ENCODE measurements at regions not wholly inside any gene's neighbourhood (a gene's known extent, or its start where the extent isn't known, plus 50 kb on each side); places are given as distances from the start of the nearest gene placed in this dataset.
"Not testable (repeated sequence)": the region's sequence is repeated elsewhere in the genome, so short reads cannot be mapped to it uniquely, and the experiment has no call there.

GRCh38 chr10:3559011-3559410, 226.0 kb downstream of the KLF6 start:
- intact Hi-C loops (cut with micrococcal nuclease; ENCODE audit: unreplicated experiment), result loop anchor here (5.0 kb wide), 1 partner anchor 322 kb away; no protein-coding TSS in a partner anchor
- Histone ChIP-seq H3K36me3 (ENCODE audit: insufficient read depth, low read length, poor library complexity, severe bottlenecking) (no peaks in the 10 kb centered on the region), H3K9me3 (ENCODE audit: low read depth, low read length, poor library complexity, severe bottlenecking) (no peaks in the 10 kb centered on the region), H3K27me3 (replicated peaks; ENCODE audit: insufficient read depth, low read depth, low read length, poor library complexity) (no peaks in the 10 kb centered on the region), H3K4me1 (ENCODE audit: insufficient read depth, low read length, poor library complexity, severe bottlenecking) (no peaks in the 10 kb centered on the region), H3K4me3 (ENCODE audit: low read depth, low read length, poor library complexity, severe bottlenecking) (no peak overlapping the region), H3K27ac (ENCODE audit: low read depth, low read length, poor library complexity, severe bottlenecking) (no peak overlapping the region)
- TF ChIP-seq EZH2 (IDR thresholded peaks at IDR 0.05; ENCODE audit: borderline replicate concordance, low read depth, low read length, poor library complexity, severe bottlenecking) (no peak), CTCF (conservative IDR thresholded peaks at IDR 0.05; ENCODE audit: low read depth, low read length) (no peak)
- POLR2A ChIA-PET (ENCODE audit: low non-redundant PET), result no interaction called here
- DNase-seq (ENCODE audit: low spot score), result no peak
- no TSS peak for BruUV-seq (replicated peaks)
- CTCF ChIA-PET, result no interaction called here

- H3K4me3 ChIP-seq (ENCODE audit: low read depth, low read length, poor library complexity, severe bottlenecking), result peak overlapping the region; percentile 48
- BruUV-seq (replicated peaks), result not testable (repeated sequence)
These were observed 228.6 kb downstream of the KLF6 start for GRCh38 chr10:3556191-3557017.

GRCh38 chr10:3554121-3554522, 230.9 kb downstream of the KLF6 start:
- CTCF ChIA-PET, result no interaction called here
- no TSS peak for BruUV-seq (replicated peaks)
- Histone ChIP-seq H3K9me3 (ENCODE audit: low read depth, low read length, poor library complexity, severe bottlenecking) (no peaks in the 10 kb centered on the region), H3K4me3 (ENCODE audit: low read depth, low read length, poor library complexity, severe bottlenecking) (no peak overlapping the region), H3K36me3 (ENCODE audit: insufficient read depth, low read length, poor library complexity, severe bottlenecking) (no peaks in the 10 kb centered on the region), H3K4me1 (ENCODE audit: insufficient read depth, low read length, poor library complexity, severe bottlenecking) (no peaks in the 10 kb centered on the region), H3K27ac (ENCODE audit: low read depth, low read length, poor library complexity, severe bottlenecking) (no peak overlapping the region), H3K27me3 (replicated peaks; ENCODE audit: insufficient read depth, low read depth, low read length, poor library complexity) (no peaks in the 10 kb centered on the region)
- intact Hi-C loops (cut with micrococcal nuclease; ENCODE audit: unreplicated experiment), result no loop called here
- no peak for DNase-seq (ENCODE audit: low spot score)
- TF ChIP-seq CTCF (conservative IDR thresholded peaks at IDR 0.05; ENCODE audit: low read depth, low read length), result no peak
- POLR2A ChIA-PET (ENCODE audit: low non-redundant PET), result no interaction called here

More at GRCh38 chr10:3556191-3557017, 228.6 kb downstream of the KLF6 start:
- CTCF ChIA-PET, result interaction anchor here (0.7 kb wide), 1 partner anchor 308 kb away, joined by 9 read pairs; no protein-coding TSS in a partner anchor
- intact Hi-C loops (cut with micrococcal nuclease; ENCODE audit: unreplicated experiment), result loop anchor here (5.0 kb wide), 1 partner anchor 319 kb away; no protein-coding TSS in a partner anchor
- H3K36me3 ChIP-seq (ENCODE audit: insufficient read depth, low read length, poor library complexity, severe bottlenecking); H3K27me3 ChIP-seq (replicated peaks; ENCODE audit: insufficient read depth, low read depth, low read length, poor library complexity); H3K9me3 ChIP-seq (ENCODE audit: low read depth, low read length, poor library complexity, severe bottlenecking); H3K4me1 ChIP-seq (ENCODE audit: insufficient read depth, low read length, poor library complexity, severe bottlenecking); POLR2A ChIA-PET (ENCODE audit: low non-redundant PET): not testable (repeated sequence)
- DNase-seq (ENCODE audit: low spot score), result peak; percentile 77
- H3K27ac ChIP-seq (ENCODE audit: low read depth, low read length, poor library complexity, severe bottlenecking), result peak overlapping the region; percentile 69

DNA sequence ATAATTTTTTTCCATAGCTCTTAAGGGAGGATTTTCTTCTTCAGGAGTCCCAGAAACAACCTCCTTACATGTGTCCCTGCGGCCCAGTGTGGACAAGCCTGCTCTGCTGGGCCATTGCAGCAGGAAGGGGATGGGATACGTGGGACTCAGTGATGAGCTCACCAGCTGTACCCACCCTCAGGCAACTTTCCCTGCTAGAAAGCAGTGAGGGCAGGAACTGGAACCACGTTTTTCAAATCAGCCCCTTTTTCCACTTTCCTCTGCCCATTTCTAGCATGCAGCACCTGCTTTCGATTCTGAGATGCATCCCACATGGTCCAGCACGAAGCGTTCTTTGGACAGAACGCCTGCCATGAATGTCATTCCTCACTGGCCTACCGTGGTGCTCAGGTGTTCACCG, 232.7 kb downstream of the KLF6 start:
- TF ChIP-seq CTCF (conservative IDR thresholded peaks at IDR 0.05; ENCODE audit: low read depth, low read length), result no peak
- no peak for TF ChIP-seq EZH2 (IDR thresholded peaks at IDR 0.05; ENCODE audit: borderline replicate concordance, low read depth, low read length, poor library complexity, severe bottlenecking)
- Histone ChIP-seq H3K27ac (ENCODE audit: low read depth, low read length, poor library complexity, severe bottlenecking) (no peak overlapping the region), H3K4me3 (ENCODE audit: low read depth, low read length, poor library complexity, severe bottlenecking) (no peak overlapping the region), H3K36me3 (ENCODE audit: insufficient read depth, low read length, poor library complexity, severe bottlenecking) (no peaks in the 10 kb centered on the region), H3K27me3 (replicated peaks; ENCODE audit: insufficient read depth, low read depth, low read length, poor library complexity) (no peaks in the 10 kb centered on the region), H3K4me1 (ENCODE audit: insufficient read depth, low read length, poor library complexity, severe bottlenecking) (no peaks in the 10 kb centered on the region), H3K9me3 (ENCODE audit: low read depth, low read length, poor library complexity, severe bottlenecking) (no peaks in the 10 kb centered on the region)
- no peak for DNase-seq (ENCODE audit: low spot score)
- intact Hi-C loops (cut with micrococcal nuclease; ENCODE audit: unreplicated experiment), result no loop called here
- ChIA-PET POLR2A (ENCODE audit: low non-redundant PET) (no interaction called here), CTCF (no interaction called here)
- no TSS peak for BruUV-seq (replicated peaks)

Measured in A673 (cell line).